HCT116 (cell line): ENCODE measurements at regions not wholly inside any gene's neighbourhood (a gene's known extent, or its start where the extent isn't known, plus 50 kb on each side); places are given as distances from the start of the nearest gene placed in this dataset.

Experiments
- EZH2 ChIP-seq: fragments of 200-600 bp; sonication (generic); IDR thresholded peaks from 2 replicates; pipeline ENCODE4 v1.6.1; 2017; ENCODE audit warnings: antibody characterized with exemption, mixed run types
- EZH2phosphoT487 ChIP-seq: fragments of 200-600 bp; IDR thresholded peaks from 2 replicates; pipeline ENCODE4 v1.6.1; 2018; ENCODE audit warnings: antibody characterized with exemption, borderline replicate concordance
- POLR2A ChIP-seq: IDR thresholded peaks from 2 replicates; pipeline ENCODE4 v1.7.0; 2011; ENCODE audit warnings: borderline replicate concordance; ENCODE audit not compliant: insufficient read depth, insufficient read length; ENCODE audit errors: extremely low read depth
- SIN3A ChIP-seq: IDR thresholded peaks from 2 replicates; pipeline ENCODE4 v1.6.1; 2012; ENCODE audit warnings: low read depth

DNA sequence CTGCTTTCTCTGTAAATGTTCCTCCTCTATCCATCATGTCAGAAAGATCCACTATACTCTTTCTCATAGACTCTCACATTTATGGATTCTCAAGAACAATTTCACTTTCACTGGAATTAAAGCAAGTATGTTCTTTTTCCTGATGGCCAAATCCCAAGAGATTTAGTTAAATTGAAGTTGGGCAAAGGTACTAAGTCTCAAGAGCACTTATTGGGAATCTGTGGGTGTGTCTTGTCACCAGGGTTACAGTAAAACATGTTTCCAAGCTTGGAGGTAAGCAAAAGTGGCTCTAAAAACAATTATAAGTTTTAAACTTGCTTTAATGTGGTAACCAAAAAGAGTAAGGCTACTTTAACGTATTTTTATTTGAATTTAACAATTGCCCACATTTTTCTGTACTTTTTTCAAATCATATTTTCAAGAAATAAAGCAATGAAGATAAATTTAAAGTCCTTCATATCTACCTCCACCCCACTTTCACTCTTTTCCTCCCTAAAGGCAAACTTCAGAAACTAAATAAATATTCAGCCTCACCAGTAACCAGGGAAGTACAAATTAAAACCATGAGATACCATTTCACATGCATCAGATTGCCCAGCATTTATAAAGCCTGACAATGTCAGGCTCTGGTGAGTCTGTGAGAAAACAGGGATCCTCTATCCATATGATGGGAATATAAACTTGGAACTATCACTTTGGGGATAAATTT is 387.4 kb downstream of the CETN3 start:
- TF ChIP-seq EZH2 (no peak), EZH2phosphoT487 (no peak), SIN3A (no peak), POLR2A (no peak)
